Suprapubic skin (tissue), 4 donors: ENCODE measurements at regions not wholly inside any gene's neighbourhood (a gene's known extent, or its start where the extent isn't known, plus 50 kb on each side); places are given as distances from the start of the nearest gene placed in this dataset.

Experiments
- DNase-seq, 2 donors: peaks; one replicate each; pipeline ENCODE4 v3.0.0-alpha.2; 2019; ENCODE audit warnings: low spot score in 2 of 2
- H3K27ac ChIP-seq: fragments of 200-600 bp; sonication (generic); one replicate; pipeline ENCODE4 v1.5.1; 2019
- H3K27me3 ChIP-seq: fragments of 200-600 bp; sonication (generic); one replicate; pipeline ENCODE4 v1.5.1; 2019
- H3K36me3 ChIP-seq: fragments of 200-600 bp; sonication (generic); one replicate; pipeline ENCODE4 v1.5.1; 2019
- H3K4me1 ChIP-seq: fragments of 200-600 bp; sonication (generic); one replicate; pipeline ENCODE4 v1.5.1; 2019
- H3K4me3 ChIP-seq: fragments of 200-600 bp; sonication (generic); one replicate; pipeline ENCODE4 v1.5.1; 2019; ENCODE audit warnings: mild to moderate bottlenecking
- H3K9me3 ChIP-seq: fragments of 200-600 bp; sonication (generic); one replicate; pipeline ENCODE4 v1.5.1; 2019
- EP300 ChIP-seq: sonication (generic); formaldehyde crosslinking; IDR thresholded peaks from one replicate; pipeline ENCODE4 v1.6.1; 2017; ENCODE audit warnings: antibody characterized with exemption
- POLR2A ChIP-seq, 2 donors: fragments of 450-650 bp; IDR thresholded peaks; one replicate each; pipeline ENCODE4 v1.6.1; 2017; ENCODE audit warnings: antibody characterized with exemption in 2 of 2, mild to moderate bottlenecking in 2 of 2, moderate library complexity in 2 of 2
- POLR2AphosphoS5 ChIP-seq, 3 donors: sonication (generic); formaldehyde crosslinking; IDR thresholded peaks; one replicate each; pipeline ENCODE4 v1.6.1; 2017; ENCODE audit warnings: antibody characterized with exemption in 3 of 3
- WGBS: methylation state at CpG from one replicate; pipeline ENCODE4 v1.1.5; 2018; 5-methylcytosine and 5-hydroxymethylcytosine counted together
- TF ChIP-seq, protein P1 (sequence below), 2 donors: fragments of 200-600 bp in 1 of 2; fragments of 450-650 bp in 1 of 2; sonication (generic) in 1 of 2; IDR thresholded peaks; one replicate each; pipeline ENCODE4 v1.5.1; 2016 to 2019; ENCODE audit warnings: antibody characterized with exemption in 2 of 2, mild to moderate bottlenecking in 1 of 2, moderate library complexity in 1 of 2

DNA sequence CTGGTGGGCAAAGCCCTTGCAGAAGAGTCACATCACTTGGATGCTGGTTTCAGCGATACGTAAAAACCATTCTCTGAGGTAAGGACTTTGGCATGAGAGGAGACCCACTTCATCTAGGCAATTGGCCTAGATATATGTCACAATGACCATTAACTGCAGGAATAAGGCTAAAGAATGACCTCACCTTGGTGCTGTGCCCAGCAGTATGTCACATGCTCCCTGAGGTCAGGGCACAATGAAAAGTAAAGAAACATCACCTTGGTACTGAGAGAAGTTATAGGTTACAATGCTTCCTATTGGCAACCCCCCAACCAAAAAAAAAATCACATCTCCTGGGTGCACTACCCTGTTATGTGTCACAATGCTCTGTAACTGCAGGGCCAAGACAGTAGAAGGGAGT, 1008.8 kb upstream of the AMELY start:
- H3K36me3 ChIP-seq: no peaks in the 10 kb centered on the region
- TF ChIP-seq EP300 (no peak), POLR2AphosphoS5 (IDR thresholded peaks at IDR 0.05) (no peak), POLR2A (IDR thresholded peaks at IDR 0.05) (no peak)
- TF ChIP-seq, protein P1, sequence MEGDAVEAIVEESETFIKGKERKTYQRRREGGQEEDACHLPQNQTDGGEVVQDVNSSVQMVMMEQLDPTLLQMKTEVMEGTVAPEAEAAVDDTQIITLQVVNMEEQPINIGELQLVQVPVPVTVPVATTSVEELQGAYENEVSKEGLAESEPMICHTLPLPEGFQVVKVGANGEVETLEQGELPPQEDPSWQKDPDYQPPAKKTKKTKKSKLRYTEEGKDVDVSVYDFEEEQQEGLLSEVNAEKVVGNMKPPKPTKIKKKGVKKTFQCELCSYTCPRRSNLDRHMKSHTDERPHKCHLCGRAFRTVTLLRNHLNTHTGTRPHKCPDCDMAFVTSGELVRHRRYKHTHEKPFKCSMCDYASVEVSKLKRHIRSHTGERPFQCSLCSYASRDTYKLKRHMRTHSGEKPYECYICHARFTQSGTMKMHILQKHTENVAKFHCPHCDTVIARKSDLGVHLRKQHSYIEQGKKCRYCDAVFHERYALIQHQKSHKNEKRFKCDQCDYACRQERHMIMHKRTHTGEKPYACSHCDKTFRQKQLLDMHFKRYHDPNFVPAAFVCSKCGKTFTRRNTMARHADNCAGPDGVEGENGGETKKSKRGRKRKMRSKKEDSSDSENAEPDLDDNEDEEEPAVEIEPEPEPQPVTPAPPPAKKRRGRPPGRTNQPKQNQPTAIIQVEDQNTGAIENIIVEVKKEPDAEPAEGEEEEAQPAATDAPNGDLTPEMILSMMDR (IDR thresholded peaks at IDR 0.05): no peak
- no peak overlapping the region for H3K4me3 ChIP-seq
- no CpG with 5 or more reads among the region's 2 CpGs for WGBS
- H3K9me3 ChIP-seq: no peaks in the 10 kb centered on the region
- no peak overlapping the region for H3K27ac ChIP-seq
- no peaks in the 10 kb centered on the region for H3K27me3 ChIP-seq
- H3K4me1 ChIP-seq: no peaks in the 10 kb centered on the region
- no peak for DNase-seq

DNA sequence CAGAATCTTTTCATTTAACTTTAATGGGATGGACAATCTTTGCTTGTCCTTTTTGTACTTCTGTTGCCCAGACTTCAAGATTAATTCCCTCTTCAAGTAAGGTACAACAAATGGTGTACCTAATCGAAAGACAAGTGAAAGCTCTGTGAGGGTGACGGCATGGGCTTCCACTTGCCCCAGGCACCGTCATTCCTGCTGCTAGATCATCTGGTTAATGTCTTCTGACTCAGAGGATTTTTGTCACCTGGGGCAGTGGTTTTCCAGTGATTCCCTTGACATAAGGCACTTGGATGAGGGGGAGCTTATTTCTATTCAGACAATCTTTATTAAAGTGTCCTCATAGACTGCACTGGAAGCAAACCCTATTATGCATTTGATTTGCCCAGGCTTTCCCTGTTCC, 977.0 kb upstream of the AMELY start:
- TF ChIP-seq, protein P1 (IDR thresholded peaks at IDR 0.05): no peak
- TF ChIP-seq POLR2AphosphoS5 (IDR thresholded peaks at IDR 0.05) (no peak), EP300 (no peak), POLR2A (IDR thresholded peaks at IDR 0.05) (no peak)

DNA sequence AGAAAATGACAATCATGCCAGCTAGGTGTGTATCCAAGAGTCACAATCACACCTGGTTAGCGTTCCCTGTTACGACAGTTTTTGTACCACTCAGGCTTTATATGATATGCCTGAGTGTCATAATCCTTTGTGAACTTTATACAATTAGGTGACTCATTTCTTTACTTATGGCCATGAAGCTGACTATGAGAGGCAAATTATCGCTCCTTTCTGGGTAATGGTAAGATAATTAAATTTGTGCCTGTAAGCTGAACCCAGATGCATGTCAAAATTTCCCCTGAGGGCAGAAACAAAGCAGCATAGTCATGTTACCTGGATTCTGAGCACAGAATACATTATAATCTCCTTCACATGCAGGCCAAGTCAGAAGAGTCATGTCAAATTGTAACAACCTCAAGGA, 970.1 kb upstream of the AMELY start:
- no peak overlapping the region for H3K4me3 ChIP-seq
- no peaks in the 10 kb centered on the region for H3K4me1 ChIP-seq
- WGBS: no CpG with 5 or more reads among the region's 3 CpGs

More for the DNA sequence above, 977.0 kb upstream of the AMELY start:
- no peaks in the 10 kb centered on the region for H3K36me3 ChIP-seq
- no peak overlapping the region for H3K4me3 ChIP-seq
- no peak for DNase-seq
- no CpG with 5 or more reads among the region's 3 CpGs for WGBS
- H3K27ac ChIP-seq: no peak overlapping the region
- H3K9me3 ChIP-seq: no peaks in the 10 kb centered on the region
- no peaks in the 10 kb centered on the region for H3K27me3 ChIP-seq
- no peaks in the 10 kb centered on the region for H3K4me1 ChIP-seq

DNA sequence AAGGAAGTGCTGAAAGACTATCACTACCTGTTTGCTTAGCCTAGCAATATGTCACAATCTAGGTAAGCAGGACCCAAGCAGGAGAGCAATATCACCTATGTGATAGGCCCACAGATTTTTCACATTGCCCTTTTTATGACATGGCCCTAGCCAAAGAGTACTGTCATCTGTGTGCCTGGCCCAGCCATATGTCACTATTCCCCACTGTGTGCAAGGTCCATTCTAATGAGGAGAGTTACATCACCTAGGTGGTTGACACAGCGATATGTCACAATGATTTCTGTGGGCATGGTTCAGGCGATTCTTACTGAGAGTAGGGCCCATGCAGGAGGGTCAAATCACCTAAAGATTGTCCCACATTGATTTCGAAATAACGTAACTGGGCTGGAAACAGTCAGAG, 967.7 kb upstream of the AMELY start:
- Histone ChIP-seq H3K9me3 (no peaks in the 10 kb centered on the region), H3K27ac (no peak overlapping the region), H3K4me1 (peaks cover 2% of the 10 kb centered on the region), H3K27me3 (no peaks in the 10 kb centered on the region), H3K4me3 (no peak overlapping the region), H3K36me3 (no peaks in the 10 kb centered on the region)
- DNase-seq: no peak
- TF ChIP-seq EP300: no peak
- TF ChIP-seq, protein P1 (IDR thresholded peaks at IDR 0.05): no peak
- no peak for TF ChIP-seq POLR2A (IDR thresholded peaks at IDR 0.05)
- TF ChIP-seq POLR2AphosphoS5 (IDR thresholded peaks at IDR 0.05): no peak
- WGBS: no CpG with 5 or more reads among the region's 4 CpGs

More for the DNA sequence above, 970.1 kb upstream of the AMELY start:
- Histone ChIP-seq H3K27me3 (no peaks in the 10 kb centered on the region), H3K9me3 (no peaks in the 10 kb centered on the region), H3K36me3 (no peaks in the 10 kb centered on the region), H3K27ac (no peak overlapping the region)
- no peak for DNase-seq
- no peak for TF ChIP-seq EP300
- TF ChIP-seq, protein P1 (IDR thresholded peaks at IDR 0.05): no peak
- no peak for TF ChIP-seq POLR2A (IDR thresholded peaks at IDR 0.05)

DNA sequence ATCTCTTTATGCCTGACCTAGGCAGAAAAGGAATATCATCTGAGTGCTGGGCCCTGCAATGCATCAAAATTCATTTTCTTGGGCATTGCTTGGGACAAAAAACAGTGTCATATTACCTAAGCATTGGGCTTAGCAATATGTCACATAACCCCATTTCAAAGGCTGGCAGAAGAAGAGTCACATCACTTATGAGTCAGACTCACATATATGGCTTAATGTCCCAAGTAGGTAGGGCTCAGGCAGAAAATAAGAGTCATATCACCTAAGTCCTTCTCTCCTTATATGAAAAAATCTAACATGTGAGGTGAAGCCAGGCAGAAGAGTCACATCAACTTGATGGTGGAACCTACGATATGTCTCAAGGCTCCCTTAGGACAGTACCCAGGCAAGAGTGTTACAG, 967.2 kb upstream of the AMELY start:
- H3K4me1 ChIP-seq: peaks cover 3% of the 10 kb centered on the region
- H3K4me3 ChIP-seq: no peak overlapping the region
- WGBS: no CpG with 5 or more reads among the region's 1 CpG
- no peaks in the 10 kb centered on the region for H3K9me3 ChIP-seq
- TF ChIP-seq EP300 (no peak), POLR2A (IDR thresholded peaks at IDR 0.05) (no peak), POLR2AphosphoS5 (IDR thresholded peaks at IDR 0.05) (no peak)
- TF ChIP-seq, protein P1 (IDR thresholded peaks at IDR 0.05): no peak
- no peaks in the 10 kb centered on the region for H3K27me3 ChIP-seq
- no peak overlapping the region for H3K27ac ChIP-seq
- no peak for DNase-seq
- no peaks in the 10 kb centered on the region for H3K36me3 ChIP-seq
